H1 (cell line): ENCODE measurements at regions not wholly inside any gene's neighbourhood (a gene's known extent, or its start where the extent isn't known, plus 50 kb on each side); places are given as distances from the start of the nearest gene placed in this dataset.

Source experiments
- CTCF ChIA-PET: fragments of 300-600 bp; sonication (Branson Sonifier 250); formaldehyde crosslinking; loops from one replicate; lab custom pipeline; 2021; ENCODE audit not compliant: partially characterized antibody; lab: Charles Lee
- POLR2A ChIA-PET: fragments of 300-600 bp; sonication (Branson Sonifier 250); formaldehyde crosslinking; loops from one replicate; lab custom pipeline; 2021; ENCODE audit warnings: inconsistent platforms; ENCODE audit not compliant: partially characterized antibody; lab: Charles Lee
- DNase-seq, 2 experiments: peaks; one replicate each; pipeline versions ENCODE4 v3.0.0 to v3.0.0-alpha.2; 2010 to 2022; ENCODE audit warnings: low spot score in 2 of 2, low read depth in 1 of 2, mixed read lengths in 1 of 2
- FAIRE-seq: peaks from 2 replicates; lab custom pipeline; 2011; peaks lifted over from hg19 to GRCh38; lab: Jason Lieb, UNC
- H2AFZ ChIP-seq: 2 replicates; pipeline ENCODE4 v1.8.1; 2012; ENCODE audit warnings: low read length, inconsistent platforms
- H2AK5ac ChIP-seq: 2 replicates; pipeline ENCODE4 v1.6.1; 2013; ENCODE audit warnings: low read depth, low read length
- H2BK120ac ChIP-seq: replicated peaks from 2 replicates; pipeline ENCODE3; 2013; ENCODE audit warnings: low read depth, low read length, inconsistent platforms
- H2BK12ac ChIP-seq: 2 replicates; pipeline ENCODE4 v1.6.1; 2013; ENCODE audit warnings: low read depth, low read length
- H2BK15ac ChIP-seq: 2 replicates; pipeline ENCODE4 v1.6.1; 2013; ENCODE audit warnings: low read length
- H2BK20ac ChIP-seq: 2 replicates; pipeline ENCODE4 v1.6.1; 2013; ENCODE audit warnings: low read length
- H2BK5ac ChIP-seq: 2 replicates; pipeline ENCODE4 v1.6.1; 2013; ENCODE audit warnings: low read depth, low read length
- H3K14ac ChIP-seq: 2 replicates; pipeline ENCODE4 v1.6.1; 2013; ENCODE audit warnings: inconsistent platforms; ENCODE audit not compliant: insufficient read length
- H3K18ac ChIP-seq: 2 replicates; pipeline ENCODE4 v1.6.1; 2013; ENCODE audit warnings: low read length; ENCODE audit errors: extremely low read depth
- H3K23ac ChIP-seq: 2 replicates; pipeline ENCODE4 v1.6.1; 2013; ENCODE audit warnings: inconsistent platforms; ENCODE audit not compliant: insufficient read length
- H3K23me2 ChIP-seq: 2 replicates; pipeline ENCODE4 v1.6.1; 2013; ENCODE audit warnings: low read depth, low read length
- H3K27ac ChIP-seq: 2 replicates; pipeline ENCODE4 v1.6.1; 2011; ENCODE audit warnings: low read depth, low read length, inconsistent platforms
- H3K27me3 ChIP-seq, 4 experiments: replicated peaks in 1 of 4; 1 replicate in 1 of 4; 2 replicates in 3 of 4; pipeline versions ENCODE4 v1.6.1 to v1.8.1; 2011 to 2013; ENCODE audit warnings: low read length in 3 of 4, mild to moderate bottlenecking in 3 of 4, inconsistent platforms in 2 of 4, mixed read lengths in 2 of 4, moderate library complexity in 1 of 4; ENCODE audit not compliant: control insufficient read depth in 3 of 4, insufficient read depth in 3 of 4; ENCODE audit errors: extremely low read depth in 1 of 4
- H3K36me3 ChIP-seq, 4 experiments: 2 replicates each; pipeline versions ENCODE4 v1.6.1 to v1.8.1; 2011 to 2013; ENCODE audit warnings: mild to moderate bottlenecking in 4 of 4, low read length in 3 of 4, moderate library complexity in 2 of 4, control low read depth in 1 of 4, inconsistent platforms in 1 of 4; ENCODE audit not compliant: insufficient read depth in 4 of 4, control insufficient read depth in 2 of 4
- H3K4ac ChIP-seq: replicated peaks from 2 replicates; pipeline ENCODE3; 2013; ENCODE audit warnings: low read length, low read depth, mixed read lengths, inconsistent platforms; ENCODE audit not compliant: insufficient read length
- H3K4me1 ChIP-seq, 4 experiments: replicated peaks in 1 of 4; 1 replicate in 1 of 4; 2 replicates in 3 of 4; pipeline versions ENCODE4 v1.6.1 to v1.8.1; 2011 to 2013; ENCODE audit warnings: low read length in 3 of 4, inconsistent platforms in 2 of 4, mixed read lengths in 1 of 4; ENCODE audit not compliant: insufficient read depth in 4 of 4, control insufficient read depth in 3 of 4
- H3K4me2 ChIP-seq, 2 experiments: 2 replicates each; pipeline versions ENCODE4 v1.6.1 to v1.8.1; 2011 to 2013; ENCODE audit warnings: low read depth in 2 of 2, low read length in 2 of 2, control low read depth in 1 of 2, inconsistent platforms in 1 of 2, mild to moderate bottlenecking in 1 of 2; ENCODE audit not compliant: insufficient read depth in 1 of 2
- H3K4me3 ChIP-seq, 4 experiments: fragments of 200-600, 300-600 bp in 1 of 4; sonication (generic), shearing (Covaris generic), sonication (Bioruptor Twin) in 1 of 4; 2 replicates each; pipeline versions ENCODE4 v1.5.1 to v1.8.1; 2011 to 2016; ENCODE audit warnings: low read length in 4 of 4, low read depth in 3 of 4, control low read depth in 2 of 4, inconsistent platforms in 2 of 4, mild to moderate bottlenecking in 2 of 4, mixed read lengths in 1 of 4, moderate library complexity in 1 of 4; ENCODE audit not compliant: insufficient read depth in 2 of 4; ENCODE audit errors: extremely low read depth in 1 of 4
- H3K56ac ChIP-seq: replicated peaks from 2 replicates; pipeline ENCODE3; 2013; ENCODE audit warnings: low read depth, mild to moderate bottlenecking, mixed read lengths, low read length, inconsistent platforms; ENCODE audit not compliant: insufficient read length
- H3K79me1 ChIP-seq: 2 replicates; pipeline ENCODE4 v1.6.1; 2013; ENCODE audit warnings: low read depth, low read length, control low read depth
- H3K79me2 ChIP-seq, 2 experiments: 2 replicates each; pipeline versions ENCODE4 v1.6.1 to v1.8.1; 2012 to 2013; ENCODE audit warnings: low read length in 2 of 2, mild to moderate bottlenecking in 2 of 2, inconsistent platforms in 1 of 2; ENCODE audit not compliant: insufficient read depth in 2 of 2, control insufficient read depth in 1 of 2
- H3K9ac ChIP-seq, 4 experiments: replicated peaks in 1 of 4; 1 replicate in 1 of 4; 2 replicates in 3 of 4; pipeline versions ENCODE4 v1.6.1 to v1.8.1; 2011 to 2013; ENCODE audit warnings: low read depth in 3 of 4, low read length in 3 of 4, control low read depth in 2 of 4, mild to moderate bottlenecking in 2 of 4, moderate library complexity in 2 of 4, inconsistent platforms in 1 of 4; ENCODE audit errors: extremely low read depth in 1 of 4
- H3K9me3 ChIP-seq, 2 experiments: 2 replicates each; pipeline versions ENCODE4 v1.6.1 to v1.8.1; 2012 to 2013; ENCODE audit warnings: mild to moderate bottlenecking in 2 of 2, moderate library complexity in 2 of 2, control low read depth in 1 of 2, inconsistent platforms in 1 of 2, low read depth in 1 of 2, low read length in 1 of 2, mixed read lengths in 1 of 2; ENCODE audit not compliant: insufficient read depth in 2 of 2
- H4K20me1 ChIP-seq, 2 experiments: replicated peaks in 1 of 2; 2 replicates each; pipeline versions ENCODE3 to v1.8.1; 2011 to 2013; ENCODE audit warnings: inconsistent platforms in 2 of 2, low read length in 2 of 2, mild to moderate bottlenecking in 1 of 2; ENCODE audit not compliant: insufficient read depth in 2 of 2, control insufficient read depth in 1 of 2
- H4K5ac ChIP-seq: 2 replicates; pipeline ENCODE4 v1.6.1; 2013; ENCODE audit warnings: low read length, low read depth, mixed read lengths, inconsistent platforms; ENCODE audit not compliant: insufficient read length
- H4K8ac ChIP-seq: 2 replicates; pipeline ENCODE4 v1.8.0; 2013; ENCODE audit warnings: mild to moderate bottlenecking, moderate library complexity, low read length, inconsistent platforms; ENCODE audit not compliant: insufficient read depth; ENCODE audit errors: extremely low read depth
- H4K91ac ChIP-seq: replicated peaks from 2 replicates; pipeline ENCODE3; 2013; ENCODE audit warnings: low read length, mixed read lengths, inconsistent platforms; ENCODE audit not compliant: insufficient read length
- BRCA1 ChIP-seq: IDR thresholded peaks from 2 replicates; pipeline ENCODE4 v1.6.1; 2012; ENCODE audit warnings: low read depth, low read length, improper control_type of control experiment
- CREB1 ChIP-seq: IDR thresholded peaks from 2 replicates; pipeline ENCODE4 v1.6.1; 2012; ENCODE audit warnings: inconsistent platforms
- EGR1 ChIP-seq: IDR thresholded peaks from 2 replicates; pipeline ENCODE4 v1.6.1; 2011; ENCODE audit warnings: low read depth, low read length, borderline replicate concordance
- EP300 ChIP-seq, 2 experiments: IDR thresholded peaks; 1 replicate in 1 of 2; 2 replicates in 1 of 2; pipeline ENCODE4 v1.6.1; 2011 to 2012; ENCODE audit warnings: low read depth in 2 of 2, low read length in 2 of 2, mild to moderate bottlenecking in 2 of 2, borderline replicate concordance in 1 of 2, inconsistent platforms in 1 of 2, moderate library complexity in 1 of 2
- HDAC2 ChIP-seq, 2 experiments: fragments of 300-600 bp in 1 of 2; sonication (generic) in 1 of 2; IDR thresholded peaks; 2 replicates each; pipeline ENCODE4 v1.6.1; 2011 to 2012; ENCODE audit warnings: low read depth in 2 of 2, low read length in 2 of 2, mild to moderate bottlenecking in 2 of 2, moderate library complexity in 2 of 2, borderline replicate concordance in 1 of 2, inconsistent platforms in 1 of 2
- KDM1A ChIP-seq: fragments of 200-600, 300-600 bp; sonication (generic); IDR thresholded peaks from 2 replicates; pipeline ENCODE4 v1.7.1; 2016; ENCODE audit warnings: mild to moderate bottlenecking, low read length, borderline replicate concordance
- NRF1 ChIP-seq: IDR thresholded peaks from 2 replicates; pipeline ENCODE4 v1.6.1; 2011; ENCODE audit warnings: mild to moderate bottlenecking, low read depth, low read length, improper control_type of control experiment
- POLR2AphosphoS5 ChIP-seq: IDR thresholded peaks from 2 replicates; pipeline ENCODE4 v1.6.1; 2011; ENCODE audit warnings: low read depth, low read length
- SAP30 ChIP-seq: fragments of 300-600 bp; sonication (generic); IDR thresholded peaks from 2 replicates; pipeline ENCODE4 v1.7.1; 2012; ENCODE audit warnings: low read length, moderate library complexity, mild to moderate bottlenecking, inconsistent platforms; ENCODE audit not compliant: insufficient read depth, insufficient replicate concordance
- SIN3A ChIP-seq, 2 experiments: IDR thresholded peaks in 1 of 2; conservative IDR thresholded peaks in 1 of 2; 2 replicates each; pipeline ENCODE4 v1.6.1; 2011 to 2012; ENCODE audit warnings: low read length in 2 of 2, improper control_type of control experiment in 1 of 2, low read depth in 1 of 2, mild to moderate bottlenecking in 1 of 2
- SP2 ChIP-seq: IDR thresholded peaks from 2 replicates; pipeline ENCODE4 v1.6.1; 2012; ENCODE audit warnings: mild to moderate bottlenecking, low read length, inconsistent platforms
- ZNF274 ChIP-seq: IDR thresholded peaks from 2 replicates; pipeline ENCODE4 v1.7.0; 2012; ENCODE audit warnings: low read length, borderline replicate concordance; ENCODE audit errors: extremely low read depth
- WGBS, 2 experiments: shearing (Covaris generic) in 1 of 2; methylation state at CpG; one replicate each; pipeline versions ENCODE4 v1.1.6 to v1.1.7; 2013 to 2015; ENCODE audit warnings: low lambda C conversion rate in 2 of 2, mixed read lengths in 2 of 2, inconsistent platforms in 1 of 2, low coverage in 1 of 2, missing lambda C conversion rate in 1 of 2; ENCODE audit not compliant: insufficient replicate concordance in 2 of 2, insufficient coverage in 1 of 2, insufficient read length in 1 of 2; ENCODE audit errors: extremely low coverage in 1 of 2, missing lambda C conversion rate in 1 of 2; 5-methylcytosine and 5-hydroxymethylcytosine counted together
- TF ChIP-seq, protein P1 (sequence below): IDR thresholded peaks from 2 replicates; pipeline ENCODE4 v1.6.1; 2012; ENCODE audit warnings: inconsistent platforms
- TF ChIP-seq, protein P2 (sequence below): IDR thresholded peaks from 2 replicates; pipeline ENCODE4 v1.6.1; 2011; ENCODE audit warnings: low read depth, mild to moderate bottlenecking, low read length; ENCODE audit not compliant: insufficient read depth

DNA sequence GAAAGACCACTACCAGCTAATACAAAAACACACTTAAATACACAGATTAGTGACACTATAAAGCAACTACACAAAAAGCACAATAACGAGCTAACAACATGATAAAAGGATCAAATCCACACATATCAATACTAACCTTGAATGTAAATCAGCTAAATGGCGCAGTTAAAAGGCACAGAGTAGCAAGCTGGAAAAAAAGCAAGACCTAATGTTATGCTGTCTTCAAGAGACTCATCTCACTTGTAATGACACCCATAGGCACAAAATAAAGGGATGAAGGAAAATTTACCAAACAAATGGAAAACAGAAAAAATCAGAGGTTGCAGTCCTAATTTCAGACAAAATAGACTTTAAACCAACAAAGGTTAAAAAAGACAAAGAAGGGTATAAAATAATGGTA, 86.3 kb downstream of the NUS1 start:
- Histone ChIP-seq H3K79me2 (no peaks in the 10 kb centered on the region), H3K18ac (no peak overlapping the region), H3K4me1 (no peaks in the 10 kb centered on the region), H2BK12ac (no peak overlapping the region), H2AK5ac (no peak overlapping the region), H2BK5ac (no peak overlapping the region), H3K9ac (no peak overlapping the region), H3K56ac (no peak overlapping the region), H3K79me1 (no peaks in the 10 kb centered on the region), H4K5ac (no peak overlapping the region), H3K27me3 (no peaks in the 10 kb centered on the region), H3K27ac (no peak overlapping the region), H3K14ac (no peak overlapping the region), H4K20me1 (no peaks in the 10 kb centered on the region), H4K91ac (no peak overlapping the region), H3K4me2 (no peak overlapping the region), H2BK15ac (no peak overlapping the region), H2BK120ac (no peak overlapping the region), H3K23me2 (no peaks in the 10 kb centered on the region), H3K4me3 (no peak overlapping the region), H3K9me3 (peaks cover 0 to 3% of the 10 kb centered on the region in 2 experiments), H2BK20ac (no peak overlapping the region), H3K36me3 (no peaks in the 10 kb centered on the region), H2AFZ (no peak overlapping the region), H4K8ac (no peak overlapping the region), H3K23ac (no peak overlapping the region), H3K4ac (no peak overlapping the region)
- DNase-seq (no peak), FAIRE-seq (no peak)
- 94% methylated on average over 2 of the region's 2 CpGs; no CpG with 5 or more reads in 1 of the 2 experiments for WGBS, 2 experiments
- CTCF ChIA-PET: interaction anchor here (0.7 to 1.5 kb wide), 3 partner anchors 14 to 79 kb away, joined by 3 to 5 read pairs (median 3); no protein-coding TSS in a partner anchor
- POLR2A ChIA-PET: no interaction called here
- TF ChIP-seq POLR2AphosphoS5 (no peak), BRCA1 (no peak), KDM1A (no peak), SIN3A (conservative IDR thresholded peaks at IDR 0.05 in 1 of 2, IDR thresholded peaks at IDR 0.05 in 1 of 2; ENCODE audit: low read depth in 1 of 2, low read length in 2 of 2) (no peak), EP300 (IDR thresholded peaks at IDR 0.05; ENCODE audit: borderline replicate concordance in 1 of 2, low read depth in 2 of 2, low read length in 2 of 2) (no peak), CREB1 (no peak), SAP30 (no peak), SP2 (no peak), EGR1 (no peak), ZNF274 (no peak), HDAC2 (IDR thresholded peaks at IDR 0.05; ENCODE audit: borderline replicate concordance in 1 of 2, low read depth in 2 of 2, low read length in 2 of 2) (no peak), NRF1 (no peak)
- TF ChIP-seq, protein P1, sequence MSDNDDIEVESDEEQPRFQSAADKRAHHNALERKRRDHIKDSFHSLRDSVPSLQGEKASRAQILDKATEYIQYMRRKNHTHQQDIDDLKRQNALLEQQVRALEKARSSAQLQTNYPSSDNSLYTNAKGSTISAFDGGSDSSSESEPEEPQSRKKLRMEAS: no peak
- TF ChIP-seq, protein P2, sequence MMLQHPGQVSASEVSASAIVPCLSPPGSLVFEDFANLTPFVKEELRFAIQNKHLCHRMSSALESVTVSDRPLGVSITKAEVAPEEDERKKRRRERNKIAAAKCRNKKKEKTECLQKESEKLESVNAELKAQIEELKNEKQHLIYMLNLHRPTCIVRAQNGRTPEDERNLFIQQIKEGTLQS: no peak
